ENCODE measurements at regions not wholly inside any gene's neighbourhood (a gene's known extent, or its start where the extent isn't known, plus 50 kb on each side); places are given as distances from the start of the nearest gene placed in this dataset.
"Not testable (repeated sequence)": the region's sequence is repeated elsewhere in the genome, so short reads cannot be mapped to it uniquely, and the experiment has no call there.

DNA sequence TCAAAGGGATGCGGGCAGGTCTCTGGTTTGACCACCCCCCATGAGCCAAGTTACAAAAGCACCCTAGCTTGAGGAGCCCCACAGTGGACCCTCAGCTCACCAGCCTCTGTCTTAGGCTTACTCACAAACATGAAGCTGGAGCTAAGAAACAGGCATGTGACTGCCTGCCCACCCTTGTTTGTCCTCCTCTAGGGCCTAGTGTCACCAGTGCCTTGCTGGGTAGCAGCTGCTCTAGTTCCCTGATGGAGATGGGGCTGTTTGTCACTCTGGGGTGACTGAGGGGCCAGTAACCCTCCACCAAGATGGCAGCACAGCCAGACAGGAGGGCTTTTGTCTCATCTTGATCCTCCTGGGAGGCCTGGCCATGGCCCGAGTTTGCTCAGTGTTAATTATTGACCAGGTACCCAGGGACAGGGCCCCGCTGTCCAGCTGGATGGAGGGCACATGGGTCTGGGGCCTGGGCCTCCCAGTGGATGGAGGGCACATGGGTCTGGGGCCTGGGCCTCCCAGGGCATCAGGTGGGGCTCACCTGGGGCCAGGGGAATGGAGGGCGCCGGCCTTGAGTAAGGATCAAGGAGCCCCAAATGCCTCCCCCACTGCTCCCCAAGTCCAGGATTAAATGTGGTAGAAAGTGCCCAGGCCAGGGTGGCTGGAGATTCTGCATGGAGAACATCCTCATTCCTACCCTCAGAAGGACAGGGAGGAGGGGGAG lies 185.9 kb upstream of the HAAO start:
- DNase-seq (ENCODE audit: low read depth) = no peak
- TF ChIP-seq, protein P1, sequence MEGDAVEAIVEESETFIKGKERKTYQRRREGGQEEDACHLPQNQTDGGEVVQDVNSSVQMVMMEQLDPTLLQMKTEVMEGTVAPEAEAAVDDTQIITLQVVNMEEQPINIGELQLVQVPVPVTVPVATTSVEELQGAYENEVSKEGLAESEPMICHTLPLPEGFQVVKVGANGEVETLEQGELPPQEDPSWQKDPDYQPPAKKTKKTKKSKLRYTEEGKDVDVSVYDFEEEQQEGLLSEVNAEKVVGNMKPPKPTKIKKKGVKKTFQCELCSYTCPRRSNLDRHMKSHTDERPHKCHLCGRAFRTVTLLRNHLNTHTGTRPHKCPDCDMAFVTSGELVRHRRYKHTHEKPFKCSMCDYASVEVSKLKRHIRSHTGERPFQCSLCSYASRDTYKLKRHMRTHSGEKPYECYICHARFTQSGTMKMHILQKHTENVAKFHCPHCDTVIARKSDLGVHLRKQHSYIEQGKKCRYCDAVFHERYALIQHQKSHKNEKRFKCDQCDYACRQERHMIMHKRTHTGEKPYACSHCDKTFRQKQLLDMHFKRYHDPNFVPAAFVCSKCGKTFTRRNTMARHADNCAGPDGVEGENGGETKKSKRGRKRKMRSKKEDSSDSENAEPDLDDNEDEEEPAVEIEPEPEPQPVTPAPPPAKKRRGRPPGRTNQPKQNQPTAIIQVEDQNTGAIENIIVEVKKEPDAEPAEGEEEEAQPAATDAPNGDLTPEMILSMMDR (IDR thresholded peaks at IDR 0.05; ENCODE audit: insufficient read depth, low read length) = no peak
- H3K4me3 ChIP-seq (ENCODE audit: low read depth, low read length) = no peak overlapping the region

DNA sequence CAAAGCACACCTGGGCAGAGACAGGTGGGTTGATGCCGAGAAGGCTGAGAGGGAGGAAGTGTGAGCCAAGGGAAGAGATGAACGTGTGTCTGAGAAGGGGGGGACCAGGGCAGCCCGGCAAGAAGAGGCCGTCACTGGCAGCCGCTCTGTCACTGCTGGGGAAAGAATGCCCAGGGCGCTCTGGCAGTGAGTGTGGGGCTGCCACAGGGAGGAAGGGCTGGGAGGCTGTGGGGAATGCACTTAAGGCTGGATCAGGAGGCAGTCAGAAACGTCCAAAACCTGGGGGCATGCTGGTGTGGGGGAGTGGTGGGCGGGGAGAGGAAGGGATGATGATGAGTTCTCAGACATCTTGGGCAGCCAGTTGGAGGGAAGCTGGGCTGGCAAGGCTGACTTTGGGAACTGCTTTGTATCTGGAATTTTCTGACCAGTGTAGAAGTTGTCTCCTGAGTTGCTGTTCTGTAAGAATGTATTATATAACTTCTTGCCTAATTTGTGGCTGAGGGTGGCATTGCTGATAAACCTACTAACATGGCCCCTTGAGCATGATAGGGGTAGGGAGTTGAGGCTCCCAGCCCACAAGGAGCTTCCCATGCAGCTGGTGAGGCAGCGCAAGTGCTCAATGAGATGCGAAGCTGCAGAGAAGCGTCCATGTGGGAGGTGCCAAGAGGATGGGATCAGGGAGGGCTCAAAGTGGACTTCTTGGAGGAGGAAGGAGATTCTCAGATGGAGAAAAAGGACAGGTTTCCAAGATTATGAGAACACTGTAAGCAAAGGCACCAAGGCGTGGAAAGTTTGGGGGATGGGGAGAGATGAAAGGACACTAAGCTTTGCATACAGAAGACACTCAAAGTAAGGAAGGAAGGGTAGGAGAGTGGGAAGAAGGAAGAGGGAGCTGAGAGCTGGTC lies 185.1 kb upstream of the HAAO start:
- H3K4me3 ChIP-seq (ENCODE audit: low read depth, low read length) = no peak overlapping the region
- TF ChIP-seq, protein P1 (IDR thresholded peaks at IDR 0.05; ENCODE audit: insufficient read depth, low read length) = no peak
- DNase-seq (ENCODE audit: low read depth) = no peak

DNA sequence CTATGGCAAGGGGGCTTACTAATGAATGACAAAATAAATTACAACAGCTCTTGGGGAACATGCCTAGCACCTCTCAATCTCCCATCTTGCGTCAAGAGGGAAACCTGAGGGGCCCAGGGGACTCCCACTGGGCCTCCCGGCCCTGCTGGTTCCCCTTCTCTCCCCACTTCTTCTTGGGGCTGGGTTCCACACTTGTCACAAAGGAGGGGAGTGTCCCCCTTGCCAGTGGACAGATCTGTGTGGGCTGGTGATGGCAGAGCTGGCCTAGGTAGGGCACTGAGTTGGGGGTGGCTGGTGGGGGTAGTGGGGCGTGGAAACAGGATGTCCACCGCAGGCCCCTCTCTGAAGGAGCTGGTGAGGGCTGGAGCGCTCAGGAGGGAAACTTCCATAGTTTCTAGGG lies 184.0 kb upstream of the HAAO start:
- H3K4me3 ChIP-seq (ENCODE audit: low read depth, low read length) = no peak overlapping the region
- TF ChIP-seq, protein P1 (IDR thresholded peaks at IDR 0.05; ENCODE audit: insufficient read depth, low read length) = no peak
- no peak for DNase-seq (ENCODE audit: low read depth)

DNA sequence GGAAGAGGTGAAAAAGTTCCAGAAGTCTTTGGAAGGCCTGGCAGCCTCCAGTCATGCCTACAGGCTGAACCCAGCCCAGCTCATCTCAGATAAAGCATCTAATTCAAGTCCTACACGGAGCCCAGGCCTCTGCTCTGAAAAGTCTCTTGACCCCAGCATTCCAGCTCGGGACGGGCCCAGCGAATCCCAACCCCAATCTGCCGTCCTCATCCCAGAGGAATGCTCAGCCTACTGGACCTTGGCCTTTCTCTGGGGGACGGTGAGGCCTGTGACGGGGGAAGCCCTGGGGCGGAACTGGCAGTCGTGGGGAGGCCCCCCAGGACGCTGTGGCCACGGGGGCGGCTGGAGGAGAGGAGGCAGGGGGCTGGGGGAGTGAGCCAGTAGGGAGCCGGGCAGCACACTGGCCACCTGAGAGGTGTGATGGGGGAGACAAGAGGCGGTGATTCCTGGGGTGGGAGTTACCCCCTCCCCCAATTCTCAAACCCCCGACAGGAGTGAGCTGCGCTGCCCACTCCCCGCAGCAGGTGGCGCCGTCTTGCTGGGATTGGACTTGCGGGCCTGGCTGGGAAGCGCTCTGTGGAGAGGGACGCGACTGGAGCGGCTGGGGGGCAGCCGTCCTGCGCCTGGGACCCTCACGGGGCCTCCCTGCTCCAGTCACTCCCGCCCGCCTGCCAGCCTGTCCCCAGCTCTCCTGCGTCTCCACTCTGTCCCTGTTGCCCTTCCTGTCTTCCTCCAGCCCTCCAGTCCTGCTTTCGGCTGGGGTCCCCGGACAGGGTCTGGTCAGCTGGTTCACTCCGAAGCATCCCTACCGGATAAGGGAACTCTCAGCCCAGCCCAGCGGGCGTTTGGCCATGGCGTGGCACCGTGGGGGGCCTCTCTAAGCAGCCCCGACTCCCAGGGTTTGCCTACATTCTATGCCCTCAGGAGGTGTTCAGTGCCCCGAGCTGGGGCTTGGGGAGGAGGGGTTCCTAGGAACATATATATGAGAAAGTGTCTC lies 182.6 kb upstream of the HAAO start:
- peak overlapping the region; percentile 53 for H3K4me3 ChIP-seq (ENCODE audit: low read depth, low read length)
- TF ChIP-seq, protein P1 (IDR thresholded peaks at IDR 0.05; ENCODE audit: insufficient read depth, low read length) = peak; percentile 97
- peak; percentile 79 for DNase-seq (ENCODE audit: low read depth)

DNA sequence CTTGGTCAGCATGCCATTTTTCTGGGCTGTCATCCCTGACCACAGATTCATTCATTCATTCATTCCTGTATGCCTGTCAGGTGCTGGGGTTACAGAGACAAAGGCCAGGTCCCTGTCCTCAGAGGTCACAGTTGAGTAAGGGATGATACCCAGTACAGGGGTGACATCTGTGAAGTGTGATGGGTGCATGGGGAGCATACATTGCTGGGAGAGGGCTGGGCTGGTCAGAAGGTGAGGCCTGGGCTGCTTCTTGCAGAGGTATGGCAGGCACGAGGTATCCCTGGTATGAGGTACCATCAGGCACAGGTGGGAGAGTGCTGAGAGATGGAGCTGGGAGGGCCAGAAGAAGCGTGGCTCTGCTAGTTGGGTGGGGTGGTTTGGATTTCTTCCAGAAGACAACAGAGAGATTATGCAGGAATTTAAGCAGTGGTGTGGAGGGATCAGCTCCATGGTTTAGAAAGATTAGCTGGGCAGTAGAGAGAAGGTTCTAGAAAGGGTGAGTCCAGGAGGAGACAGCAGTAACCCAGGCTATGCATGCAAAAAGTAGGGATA lies 181.9 kb upstream of the HAAO start:
- H3K4me3 ChIP-seq (ENCODE audit: low read depth, low read length) = no peak overlapping the region
- peak; percentile 85 for DNase-seq (ENCODE audit: low read depth)
- TF ChIP-seq, protein P1 (IDR thresholded peaks at IDR 0.05; ENCODE audit: insufficient read depth, low read length) = no peak

DNA sequence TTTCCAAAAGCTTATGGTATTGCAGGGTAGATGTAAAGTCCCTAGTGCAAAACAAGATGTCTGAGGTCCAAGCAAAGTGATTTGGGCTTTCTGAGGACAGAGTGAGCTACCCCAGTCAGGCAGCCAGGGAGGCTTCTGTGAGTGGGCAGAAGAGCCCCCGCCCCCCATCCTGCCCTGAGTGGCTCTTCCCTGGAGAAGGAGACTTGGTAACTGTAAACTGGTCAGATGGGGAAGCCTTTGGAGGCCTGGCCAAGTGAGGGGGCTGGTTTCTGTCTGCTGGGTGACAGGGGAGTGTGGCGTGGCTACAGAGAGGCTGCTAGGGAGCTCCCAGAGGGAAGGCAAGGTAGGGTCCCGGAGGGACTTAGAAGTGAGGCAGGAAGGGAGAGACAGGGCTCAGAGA lies 181.3 kb upstream of the HAAO start:
- DNase-seq (ENCODE audit: low read depth) = no peak

DNA sequence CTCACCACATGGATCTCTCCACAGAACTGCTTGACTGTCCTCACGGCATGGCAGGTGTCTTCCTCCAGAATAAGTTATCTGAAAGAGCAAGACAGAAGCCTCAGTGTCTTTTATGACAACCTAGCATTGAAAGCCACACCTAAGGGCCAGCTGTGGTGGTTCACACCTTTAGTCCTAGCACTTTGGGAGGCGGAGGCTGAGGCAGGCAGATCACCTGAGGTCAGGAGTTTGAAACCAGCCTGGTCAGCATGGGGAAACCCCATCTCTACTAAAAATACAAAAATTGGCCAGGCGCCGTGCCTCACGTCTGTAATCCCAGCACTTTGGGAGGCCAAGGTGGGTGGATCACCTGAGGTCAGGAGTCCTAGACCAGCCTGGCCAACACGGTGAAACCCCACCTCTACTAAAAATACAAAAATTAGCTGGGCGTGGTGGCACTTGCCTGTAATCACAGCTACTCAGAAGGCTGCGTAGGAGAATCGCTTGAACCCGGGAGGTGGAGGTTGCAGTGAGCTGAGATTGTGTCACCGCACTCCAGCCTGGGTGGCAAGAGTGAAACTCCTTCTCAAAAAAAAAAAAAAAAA lies 180.6 kb upstream of the HAAO start:
- H3K4me3 ChIP-seq (ENCODE audit: low read depth, low read length) = not testable (repeated sequence)

More for the DNA sequence above, 181.3 kb upstream of the HAAO start:
- TF ChIP-seq, protein P1 (IDR thresholded peaks at IDR 0.05; ENCODE audit: insufficient read depth, low read length) = no peak
- H3K4me3 ChIP-seq (ENCODE audit: low read depth, low read length) = no peak overlapping the region

More for the DNA sequence above, 180.6 kb upstream of the HAAO start:
- not testable (repeated sequence) for DNase-seq (ENCODE audit: low read depth)

Data from fibroblast of the aortic adventitia (primary cell).